Stimulated activated CD4-positive, alpha-beta T cell treated with anti-CD3 and anti-CD28 coated beads, Interleukin-2, amount 100 ng/mL, for 4 hours (primary cell): ENCODE measurements at regions not wholly inside any gene's neighbourhood (a gene's known extent, or its start where the extent isn't known, plus 50 kb on each side); places are given as distances from the start of the nearest gene placed in this dataset.

Source experiments
- DNase-seq: peaks from one replicate; pipeline ENCODE4 v3.0.0-alpha.2; 2020; ENCODE audit warnings: low read depth

DNA sequence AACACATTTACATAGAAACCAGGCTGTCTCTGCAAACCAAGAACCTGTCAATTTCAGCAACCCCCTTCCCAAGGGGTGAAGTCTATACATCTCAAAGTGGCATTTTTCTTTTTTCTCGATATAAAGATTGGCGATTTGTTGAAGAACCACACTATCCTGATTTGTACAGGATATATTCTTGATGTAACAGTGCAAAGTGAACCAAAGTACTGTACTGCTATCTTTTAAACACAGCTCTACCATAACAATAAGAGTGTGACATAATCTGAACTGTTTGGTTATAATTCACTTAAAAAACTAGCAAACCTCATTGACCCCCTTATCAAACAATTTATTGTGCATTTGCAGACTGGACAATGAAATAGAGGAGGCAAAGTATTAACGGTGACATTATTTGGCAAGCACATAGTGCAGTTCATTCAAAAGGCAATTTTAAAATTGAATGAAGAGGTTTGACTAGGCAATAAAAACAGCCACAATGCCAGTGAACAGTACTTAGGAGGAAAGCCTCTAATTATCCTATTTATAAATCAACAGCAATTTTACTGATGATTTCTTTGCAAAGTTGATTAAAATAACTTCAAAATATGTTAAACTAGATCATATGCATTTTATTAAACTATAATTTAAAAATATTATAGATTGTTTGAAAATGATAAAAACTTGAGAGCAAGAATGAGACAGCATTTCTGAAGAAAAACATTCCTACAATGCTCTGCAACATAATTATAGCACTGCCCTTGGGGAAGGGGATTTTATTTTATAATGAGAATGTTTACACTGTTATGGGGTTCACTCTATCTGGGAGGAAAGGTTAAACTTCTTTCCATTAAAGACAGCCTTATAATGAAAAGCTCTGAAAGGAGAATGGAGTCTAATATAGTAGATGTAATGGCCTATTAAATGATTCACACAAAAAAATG is 440.9 kb downstream of the ZEB2 start:
- no peak for DNase-seq

DNA sequence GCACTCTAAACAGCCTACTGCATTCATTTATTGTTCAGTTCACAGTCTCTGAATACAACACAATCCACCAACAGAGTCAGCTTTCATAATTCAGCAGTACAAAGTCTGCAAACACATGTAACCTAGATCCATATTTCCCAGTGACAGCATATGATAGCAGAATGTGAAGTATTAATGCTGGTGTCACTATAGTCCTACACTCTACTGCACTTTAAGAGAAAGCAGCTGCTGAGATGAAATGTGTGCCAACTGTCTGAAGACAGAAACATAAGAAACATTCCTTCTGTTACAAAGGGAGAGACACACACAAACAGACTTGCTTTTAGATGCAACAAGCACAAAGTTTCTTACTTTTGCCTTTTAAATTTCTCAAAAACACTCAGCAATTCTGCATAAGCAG is 441.8 kb downstream of the ZEB2 start:
- DNase-seq: no peak

DNA sequence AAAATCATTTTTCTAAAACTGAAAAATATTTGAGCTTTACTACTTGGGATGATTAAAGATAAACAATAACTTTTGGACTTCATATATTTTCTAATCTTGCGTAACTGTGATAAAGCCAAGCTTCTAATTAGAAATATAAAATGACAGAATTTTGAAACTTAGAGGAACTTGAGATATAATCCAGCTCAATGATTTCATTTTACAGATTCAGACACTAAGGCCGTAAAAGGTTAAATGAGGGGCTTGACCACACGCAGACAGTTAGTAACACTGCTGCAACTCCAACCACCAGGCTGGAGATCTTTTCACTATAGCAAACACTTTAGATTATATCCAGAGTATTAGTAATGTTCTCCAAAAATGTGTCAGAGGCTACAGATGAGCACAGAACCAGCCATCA is 445.5 kb downstream of the ZEB2 start:
- no peak for DNase-seq

DNA sequence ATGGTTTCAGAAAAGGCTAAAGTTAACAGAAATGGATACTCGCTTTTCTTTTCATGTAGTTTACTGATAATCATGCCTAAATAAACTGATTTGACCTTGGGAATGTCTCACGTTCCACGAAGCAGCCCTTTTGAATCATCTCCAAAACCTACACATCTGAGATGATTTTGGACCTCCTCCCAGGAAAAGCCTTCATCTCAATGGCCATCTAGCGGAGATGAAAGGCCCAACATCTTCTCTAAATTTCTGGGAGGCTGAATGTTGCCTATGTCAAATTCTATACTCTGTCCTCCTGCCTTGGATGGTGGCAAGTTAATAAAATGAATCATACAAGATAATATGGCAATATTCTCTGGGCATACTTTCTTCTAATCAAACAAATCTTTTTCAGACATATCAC is 448.5 kb downstream of the ZEB2 start:
- no peak for DNase-seq

DNA sequence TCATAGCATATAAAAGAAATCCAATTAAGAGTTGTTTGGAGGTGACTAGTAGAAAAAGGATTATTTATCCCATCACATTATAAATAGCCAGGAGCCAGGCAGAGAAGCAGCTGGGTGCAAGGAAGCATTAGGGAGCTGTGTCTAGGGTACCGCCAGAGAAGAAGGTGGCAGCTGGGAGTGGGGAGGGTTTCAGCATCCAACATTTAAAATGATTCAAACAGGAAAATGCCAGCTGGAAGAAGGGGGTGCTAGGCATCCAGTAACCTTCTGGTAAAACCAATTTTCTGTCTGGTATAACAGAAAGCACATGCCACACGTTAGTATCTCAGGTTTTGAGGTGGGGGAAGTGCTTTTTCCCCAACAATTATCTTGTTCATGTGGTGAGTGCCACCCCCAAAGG is 452.4 kb downstream of the ZEB2 start:
- no peak for DNase-seq

DNA sequence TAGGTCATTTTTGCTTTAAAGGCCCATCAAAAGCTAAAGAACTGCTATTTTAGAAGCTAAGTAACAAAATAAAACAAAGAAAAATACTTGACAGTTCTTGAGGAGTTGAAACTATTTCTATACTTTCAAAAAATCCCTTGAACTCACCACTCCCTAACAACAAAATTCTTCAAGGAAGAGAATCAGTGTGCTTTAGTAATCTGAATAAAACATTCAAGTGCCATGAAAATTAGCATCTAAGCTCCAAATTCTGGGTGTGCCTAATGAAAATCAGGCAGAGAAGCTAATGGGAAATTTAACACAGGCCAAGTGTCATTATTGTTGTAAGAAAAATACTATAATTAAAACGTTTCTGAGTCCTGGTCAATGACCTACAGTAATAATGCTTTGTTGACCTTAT is 456.3 kb downstream of the ZEB2 start:
- DNase-seq: no peak

DNA sequence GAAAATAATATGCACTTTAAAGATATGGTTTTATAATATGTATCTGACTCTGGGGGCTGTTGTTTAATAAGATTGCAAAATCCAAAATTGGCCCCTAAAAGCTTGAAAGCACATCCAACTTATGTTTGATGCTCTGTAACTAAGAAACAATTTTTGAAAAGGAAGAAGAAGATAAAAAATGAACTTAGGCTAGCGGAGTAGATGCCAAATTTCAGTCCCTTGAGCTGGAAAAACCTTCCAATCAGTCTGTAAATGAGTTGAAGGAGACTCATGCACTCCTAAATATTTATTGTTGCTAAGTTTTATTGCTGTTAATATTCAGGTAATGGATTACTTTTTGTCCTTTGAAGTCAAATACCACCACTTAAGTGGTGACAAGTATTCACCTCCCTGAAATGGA is 465.0 kb downstream of the ZEB2 start:
- DNase-seq: no peak

DNA sequence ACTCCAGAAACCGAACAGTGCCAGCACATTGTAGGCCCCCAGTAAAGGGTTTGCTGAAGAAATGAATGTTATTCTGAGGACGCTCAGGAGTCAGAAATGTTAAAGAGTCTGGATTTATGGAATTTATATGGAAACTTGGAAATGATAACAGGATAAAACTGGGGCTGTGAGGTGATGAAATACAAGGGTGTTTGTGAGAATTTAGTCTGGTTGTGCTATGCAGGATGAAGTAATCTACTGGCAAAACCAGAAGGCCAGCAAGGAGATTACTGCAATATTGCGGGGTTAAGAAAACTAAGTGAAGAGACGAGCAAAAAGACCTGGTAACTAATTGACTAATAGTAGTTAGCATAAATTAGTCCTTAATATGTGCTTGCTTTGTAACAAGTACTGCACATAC is 467.8 kb downstream of the ZEB2 start:
- DNase-seq: no peak

DNA sequence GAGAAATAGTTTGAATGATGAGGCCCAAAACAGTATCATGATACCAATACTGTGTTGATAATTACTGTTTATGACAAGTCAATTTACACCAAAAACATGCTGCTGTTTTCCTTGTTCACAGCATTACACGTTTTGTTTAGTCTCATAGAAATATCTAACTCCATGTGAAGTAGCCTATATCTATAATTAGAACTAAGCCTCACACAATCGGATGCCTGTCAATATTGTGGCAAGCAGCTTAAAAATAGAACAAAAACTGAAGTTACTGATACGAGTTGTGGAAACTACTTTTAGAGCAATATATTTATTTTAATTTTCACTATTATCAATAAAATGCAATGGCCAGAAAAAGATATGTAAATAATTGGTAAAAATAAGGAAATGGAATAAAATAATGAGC is 470.8 kb downstream of the ZEB2 start:
- DNase-seq: no peak

DNA sequence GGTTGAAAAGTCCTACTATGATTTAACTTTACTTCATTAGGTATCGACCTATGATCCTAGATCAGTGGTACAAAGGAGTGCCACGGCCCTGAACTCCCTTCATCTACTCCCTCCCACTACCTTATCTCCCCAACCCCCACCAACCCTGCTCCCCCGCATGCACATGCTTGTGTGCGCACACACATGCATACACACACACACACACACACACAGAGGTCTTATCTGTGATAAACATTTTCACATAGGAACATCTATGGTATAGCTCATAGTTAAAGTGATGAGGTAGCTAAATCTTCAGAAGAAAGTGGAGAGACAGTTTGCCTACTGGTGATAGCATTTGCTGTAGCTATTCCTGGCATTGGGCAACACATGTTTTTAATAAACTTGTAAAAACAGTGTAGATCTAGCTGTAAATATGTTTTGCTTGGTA is 471.3 kb downstream of the ZEB2 start:
- no peak for DNase-seq

DNA sequence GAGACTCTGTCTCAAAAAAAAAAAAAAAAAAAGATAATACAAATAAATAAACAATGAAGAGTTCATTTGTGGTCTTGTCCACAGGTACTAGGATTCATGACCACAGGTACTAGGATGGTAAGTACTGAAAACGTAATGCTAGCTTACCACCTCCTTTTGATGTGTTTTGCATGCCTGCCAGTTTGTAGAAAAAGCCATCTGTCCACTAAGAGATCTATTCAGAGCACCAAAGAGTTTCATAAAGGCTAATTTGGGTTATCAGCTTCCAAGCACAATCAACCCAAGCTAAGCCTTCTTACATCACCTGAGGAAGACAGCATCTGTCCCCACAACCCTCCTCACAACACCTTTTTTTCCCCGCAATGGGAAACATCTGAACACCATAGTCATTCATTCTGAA is 477.2 kb downstream of the ZEB2 start:
- DNase-seq: no peak

DNA sequence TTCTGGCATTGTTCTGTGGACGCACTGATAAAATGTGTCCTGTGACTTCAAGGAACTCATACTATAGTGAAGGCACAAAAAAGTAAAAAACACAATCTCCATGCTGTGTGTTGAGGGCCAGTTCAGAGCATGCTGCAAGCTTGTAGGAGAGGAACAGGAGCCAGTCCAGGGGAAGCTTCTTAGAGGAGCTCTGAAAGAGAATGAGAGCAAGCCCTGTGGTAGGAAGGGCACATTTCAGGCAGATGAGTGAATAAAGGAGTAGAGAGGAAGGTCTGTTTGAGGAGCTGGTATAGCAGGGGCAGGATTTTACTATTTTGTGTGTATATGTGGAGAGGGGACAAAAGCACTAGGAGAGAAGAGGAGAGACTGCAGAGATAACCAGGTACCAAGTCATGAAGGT is 478.3 kb downstream of the ZEB2 start:
- no peak for DNase-seq

DNA sequence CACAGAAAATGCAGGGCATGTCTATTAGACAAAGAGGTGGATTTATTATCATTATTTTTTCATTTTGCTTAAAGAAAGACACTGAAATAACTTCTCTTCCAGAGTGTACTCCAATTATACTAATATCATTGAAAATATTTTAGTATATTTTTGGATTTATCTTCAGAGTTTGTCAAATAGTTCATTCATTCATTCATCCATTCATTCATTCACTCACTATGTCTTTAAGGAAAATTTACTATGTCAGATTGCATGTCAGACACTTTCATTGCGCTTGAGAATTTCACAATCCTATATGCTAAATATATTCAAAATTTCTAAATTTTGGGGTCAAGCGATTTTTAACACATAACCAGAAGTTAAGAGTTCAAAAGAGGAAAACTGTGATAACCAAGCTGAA is 479.1 kb downstream of the ZEB2 start:
- no peak for DNase-seq

DNA sequence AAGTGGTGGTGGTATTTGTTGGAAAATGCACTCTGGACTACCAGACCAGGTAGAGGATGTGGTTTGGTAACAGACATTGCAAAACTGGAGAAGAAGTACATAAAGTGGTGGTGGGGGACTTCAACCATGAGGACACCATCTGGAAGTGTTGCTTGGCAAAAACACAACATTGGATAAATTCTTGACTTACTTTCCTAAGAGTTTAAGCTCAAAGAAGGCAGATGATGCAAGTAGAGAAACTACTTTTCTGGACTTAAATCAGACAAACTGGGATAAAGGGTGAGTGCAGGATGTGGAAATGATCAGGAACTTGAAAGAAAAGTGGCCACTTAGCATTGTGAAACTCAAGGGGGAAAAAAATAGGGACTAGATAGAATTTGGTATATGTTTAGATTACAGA is 487.4 kb downstream of the ZEB2 start:
- DNase-seq: no peak

DNA sequence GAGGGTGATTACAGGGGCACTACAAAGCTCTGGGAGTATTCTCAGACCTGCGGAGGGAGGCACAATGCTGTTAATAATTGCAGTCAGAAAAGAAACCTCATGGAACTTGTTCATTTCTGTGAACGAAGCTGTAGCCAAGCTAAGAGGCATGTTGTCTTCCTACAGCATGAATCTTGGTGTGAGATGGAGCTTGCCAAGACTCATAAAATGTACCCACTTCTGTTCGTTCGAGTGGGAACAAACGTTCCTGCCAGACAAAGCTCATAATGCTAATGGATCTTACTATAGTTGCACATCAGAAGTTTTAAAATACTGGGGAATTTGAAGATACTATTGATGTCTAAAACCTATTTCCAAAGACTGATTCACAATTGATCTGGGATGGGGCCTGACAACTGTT is 489.1 kb downstream of the ZEB2 start:
- DNase-seq: no peak

DNA sequence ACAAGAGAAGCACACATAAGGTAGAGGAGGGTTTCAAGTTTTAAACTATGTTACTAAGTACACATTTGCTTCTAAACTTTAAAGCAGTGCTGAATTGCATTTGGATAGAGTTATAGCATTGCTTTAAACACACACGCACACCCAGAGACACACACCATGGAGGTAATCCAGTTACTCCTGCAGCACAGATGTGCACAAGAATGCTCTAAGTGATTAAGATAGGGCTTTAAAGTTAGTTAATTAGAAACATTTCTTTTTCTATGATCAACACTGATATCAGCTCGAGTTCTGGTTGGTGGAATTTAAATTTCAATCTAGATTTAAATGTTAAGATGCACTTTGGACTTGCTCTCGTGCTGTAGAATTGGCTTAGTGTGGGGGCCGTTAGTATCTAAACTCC is 492.3 kb downstream of the ZEB2 start:
- DNase-seq: no peak

DNA sequence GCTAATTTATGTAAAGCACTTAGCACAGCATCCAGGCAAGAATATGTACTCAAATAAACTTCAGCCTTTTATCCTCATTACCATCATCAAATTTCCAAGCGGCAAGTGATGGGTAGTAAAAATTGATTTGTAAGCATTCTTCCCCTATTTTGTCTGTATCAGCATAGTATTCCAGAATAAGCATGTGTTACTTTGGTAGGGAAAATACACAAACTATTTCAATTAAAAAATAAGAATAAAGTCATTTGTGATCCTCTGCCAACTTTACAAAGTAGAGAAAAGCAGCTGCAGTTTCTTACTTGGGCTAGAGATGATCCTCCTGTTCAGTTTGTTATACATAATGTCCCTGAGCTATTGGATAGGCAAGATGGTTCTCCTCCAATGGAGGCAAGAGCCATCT is 493.2 kb downstream of the ZEB2 start:
- no peak for DNase-seq

DNA sequence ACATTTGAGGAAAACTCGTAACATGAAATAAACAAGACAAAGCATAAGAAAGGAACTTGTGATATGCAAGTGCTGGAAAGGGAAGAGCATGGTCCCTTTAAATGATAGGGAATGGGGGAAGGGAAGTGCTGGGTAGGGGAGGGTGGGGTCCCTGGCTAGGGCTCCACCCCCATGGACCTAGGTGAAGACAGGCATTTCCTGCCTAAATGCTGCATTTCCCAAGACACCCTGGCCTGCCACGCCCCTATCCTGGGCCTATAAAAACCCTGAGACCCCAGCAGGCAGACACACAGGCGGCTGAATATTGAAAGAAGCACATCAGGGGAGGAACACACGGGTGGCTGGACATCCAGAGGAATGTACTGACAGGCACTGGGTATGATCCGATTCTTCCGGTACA is 499.9 kb downstream of the ZEB2 start:
- DNase-seq: no peak

DNA sequence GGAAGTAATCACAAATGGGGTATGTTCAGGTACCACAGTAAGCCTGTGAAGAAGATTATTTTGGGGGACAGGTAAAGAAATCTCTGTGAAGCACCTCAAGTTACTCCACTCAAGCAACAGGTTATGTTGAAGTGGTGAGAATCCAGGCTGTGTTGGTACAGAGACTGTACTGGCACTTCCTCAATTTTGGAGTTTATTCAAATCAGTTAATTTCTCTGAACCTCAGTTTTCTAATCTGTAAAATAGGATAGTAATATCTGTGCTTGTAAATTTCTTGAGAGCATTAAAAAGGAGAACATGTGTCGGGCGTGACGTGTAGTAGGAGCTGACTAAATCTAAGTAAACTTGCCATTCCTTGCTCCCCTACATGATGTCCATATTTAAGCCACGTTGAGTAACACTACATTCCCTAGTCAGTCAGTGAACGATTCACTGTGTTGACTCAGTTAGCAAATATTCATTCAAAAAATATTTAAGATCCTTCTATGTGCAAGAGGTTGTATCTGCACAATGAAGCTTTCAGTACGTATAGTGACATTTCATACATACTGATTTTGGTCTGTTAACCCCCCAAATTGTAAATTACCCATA is 504.2 kb downstream of the ZEB2 start:
- no peak for DNase-seq

DNA sequence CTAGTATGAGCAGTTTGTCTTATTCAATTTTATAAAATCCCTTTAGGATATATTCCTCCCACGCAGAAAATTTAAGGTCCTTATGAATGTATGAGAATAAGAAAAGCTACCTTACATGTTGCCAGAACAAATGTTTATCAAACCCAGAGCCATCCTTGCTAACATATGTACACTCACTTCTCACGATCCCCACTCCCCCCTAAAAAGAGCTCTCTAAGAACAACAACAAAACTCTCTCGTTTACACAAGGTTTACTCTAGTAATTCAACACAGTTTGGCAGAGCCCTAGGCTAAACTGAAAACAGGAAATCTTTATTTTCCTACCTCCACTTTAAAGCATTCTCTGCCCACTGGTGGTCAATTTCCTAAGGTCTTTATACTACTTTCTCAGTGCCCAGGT is 504.9 kb downstream of the ZEB2 start:
- no peak for DNase-seq

DNA sequence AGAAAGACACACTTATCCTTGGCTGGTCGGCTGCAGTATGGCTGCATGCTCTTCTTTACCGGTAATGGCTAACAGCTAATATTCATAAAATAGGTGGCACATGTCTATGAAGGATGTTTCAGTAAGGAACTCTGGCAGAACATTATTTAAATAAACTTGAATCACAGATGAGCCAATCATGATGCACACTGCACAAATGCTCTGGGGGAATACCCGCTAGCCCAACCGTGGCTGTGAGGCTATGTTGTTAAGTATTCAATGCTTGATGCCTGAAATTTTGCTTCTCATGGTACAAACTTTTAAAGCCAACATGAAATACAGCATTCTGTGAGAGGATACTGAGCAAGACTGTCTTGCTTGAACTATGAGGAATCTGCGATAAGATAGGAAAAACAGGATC is 505.8 kb downstream of the ZEB2 start:
- no peak for DNase-seq

DNA sequence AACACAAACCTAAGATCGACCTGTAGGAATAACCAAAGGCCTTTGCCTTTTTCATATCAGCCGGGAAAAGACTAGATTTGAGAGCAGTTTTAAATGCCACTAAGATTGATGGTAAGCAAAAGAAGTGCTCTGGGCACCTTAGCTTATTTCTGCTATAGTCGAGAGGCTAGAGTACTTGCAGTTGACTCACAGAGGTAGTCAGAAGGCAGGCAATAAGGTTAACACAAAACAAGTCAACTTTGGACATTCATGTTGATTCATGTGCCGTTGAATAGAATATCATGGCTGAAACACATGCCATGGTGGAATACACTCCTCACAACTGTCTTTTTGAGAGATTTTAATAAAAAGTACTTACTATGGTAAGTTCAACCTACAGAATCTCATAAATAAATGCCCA is 507.6 kb downstream of the ZEB2 start:
- DNase-seq: no peak

DNA sequence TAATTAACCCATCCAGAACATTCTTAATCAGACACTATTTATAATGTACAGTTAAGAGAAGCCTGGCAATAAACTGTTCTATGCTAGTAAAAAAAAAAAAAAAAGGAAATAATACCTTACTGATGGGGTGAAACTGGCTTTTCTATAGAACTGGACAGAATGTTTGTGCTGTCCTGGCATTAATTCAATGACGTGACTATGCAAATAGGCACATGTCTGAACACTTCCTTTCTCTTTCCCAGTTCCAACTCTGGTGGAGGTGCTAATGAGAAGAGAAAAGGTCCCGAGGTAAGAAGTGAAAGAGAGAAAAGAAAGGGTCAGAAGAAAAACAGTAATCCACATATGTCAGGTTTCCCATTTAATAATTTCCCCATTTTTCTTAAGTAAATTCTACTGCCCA is 508.4 kb downstream of the ZEB2 start:
- no peak for DNase-seq

DNA sequence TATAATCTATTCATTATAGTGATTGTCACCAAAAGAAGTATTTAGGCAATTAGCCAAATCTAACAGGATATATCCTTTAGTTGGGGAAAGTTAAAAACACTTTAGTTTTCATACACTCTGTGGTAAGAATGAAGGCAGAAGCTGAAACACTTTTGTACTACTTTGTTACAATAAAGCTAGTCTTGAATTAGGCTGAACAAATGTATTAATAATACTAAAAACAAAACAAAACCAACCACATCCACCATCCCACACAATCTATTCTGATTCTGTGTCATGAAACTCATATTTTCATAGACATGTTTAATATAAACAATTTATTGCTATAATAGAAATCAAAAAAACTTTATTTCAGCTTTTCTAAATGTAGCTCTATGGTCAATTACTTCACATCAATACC is 508.8 kb downstream of the ZEB2 start:
- DNase-seq: no peak
